Right lobe of liver (tissue), 4 donors: ENCODE measurements at regions not wholly inside any gene's neighbourhood (a gene's known extent, or its start where the extent isn't known, plus 50 kb on each side); places are given as distances from the start of the nearest gene placed in this dataset.

ENCODE experiments used
- CTCF ChIP-seq, 4 donors: fragments of 200-600 bp in 3 of 4; fragments of 450-650 bp in 1 of 4; IDR thresholded peaks; one replicate each; pipeline versions ENCODE4 v1.5.1 to v1.8.0; 2016 to 2022; ENCODE audit warnings: antibody characterized with exemption in 4 of 4, mild to moderate bottlenecking in 2 of 4
- POLR2A ChIP-seq: fragments of 450-650 bp; IDR thresholded peaks from one replicate; pipeline ENCODE4 v1.6.1; 2017; ENCODE audit warnings: antibody characterized with exemption, mild to moderate bottlenecking
- donor health status: DM: no; HTN: no; CAD: no.
- donor health status: DM: no; HTN: no; CAD: no.
- donor health status: DM: no; HTN: yes; CAD: no.

DNA sequence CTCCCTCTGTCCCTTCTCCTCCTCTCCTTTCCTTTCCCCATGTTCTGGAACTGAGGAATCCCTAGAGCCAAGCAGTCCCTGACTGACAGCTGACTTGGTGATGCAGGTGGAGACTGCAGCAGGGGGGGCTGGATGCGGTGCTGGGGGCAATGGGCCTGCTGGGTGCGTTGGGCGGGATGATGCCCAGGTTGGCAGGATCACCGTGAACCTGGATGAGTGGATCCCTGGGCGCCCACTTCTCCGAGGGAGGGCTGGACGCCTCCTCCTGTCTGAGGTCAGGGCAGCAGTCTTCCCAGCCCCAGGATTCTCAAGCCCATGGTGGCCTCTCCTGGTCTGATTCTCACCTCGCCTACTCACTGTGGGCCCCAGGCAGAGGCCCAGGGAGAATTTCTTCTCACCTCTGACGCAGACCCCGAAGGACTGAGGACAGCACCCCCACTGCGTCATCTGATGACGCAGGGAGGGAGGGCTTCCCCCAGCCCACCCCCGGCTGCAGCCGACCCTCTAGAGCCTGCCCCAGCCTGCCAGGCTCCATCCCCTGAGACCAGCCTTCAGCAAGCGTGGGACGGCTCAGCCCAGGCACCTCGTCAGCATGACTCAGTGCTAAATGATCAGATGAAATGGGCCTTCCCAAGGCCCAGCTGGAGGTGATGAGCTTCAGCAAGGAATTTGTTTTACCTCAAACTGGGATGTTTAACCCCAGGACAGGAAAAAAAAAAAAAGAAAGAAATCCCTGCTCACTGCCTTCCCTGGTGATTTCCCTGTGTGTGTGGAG is 188.0 kb upstream of the TNRC6C start:
- no peak for TF ChIP-seq POLR2A
- TF ChIP-seq CTCF (IDR thresholded peaks at IDR 0.05) = no peak
